Gastroesophageal sphincter (tissue), 3 donors: ENCODE measurements at regions not wholly inside any gene's neighbourhood (a gene's known extent, or its start where the extent isn't known, plus 50 kb on each side); places are given as distances from the start of the nearest gene placed in this dataset.

Experiments used
- EP300 ChIP-seq: sonication (generic); formaldehyde crosslinking; IDR thresholded peaks from one replicate; pipeline ENCODE4 v1.6.1; 2017; ENCODE audit warnings: antibody characterized with exemption, mild to moderate bottlenecking
- POLR2A ChIP-seq, 2 donors: fragments of 450-650 bp; IDR thresholded peaks; one replicate each; pipeline ENCODE4 v1.6.1; 2017; ENCODE audit warnings: antibody characterized with exemption in 2 of 2, mild to moderate bottlenecking in 2 of 2, moderate library complexity in 1 of 2
- POLR2AphosphoS5 ChIP-seq: sonication (generic); formaldehyde crosslinking; IDR thresholded peaks from one replicate; pipeline ENCODE4 v1.6.1; 2017; ENCODE audit warnings: antibody characterized with exemption
- TF ChIP-seq, protein P1 (sequence below), 4 experiments: fragments of 200-600 bp in 2 of 4; fragments of 450-650 bp in 2 of 4; sonication (generic) in 1 of 4; IDR thresholded peaks; one replicate each; pipeline ENCODE4 v1.5.1; 2017 to 2019; ENCODE audit warnings: antibody characterized with exemption in 4 of 4, mild to moderate bottlenecking in 2 of 4, moderate library complexity in 2 of 4

DNA sequence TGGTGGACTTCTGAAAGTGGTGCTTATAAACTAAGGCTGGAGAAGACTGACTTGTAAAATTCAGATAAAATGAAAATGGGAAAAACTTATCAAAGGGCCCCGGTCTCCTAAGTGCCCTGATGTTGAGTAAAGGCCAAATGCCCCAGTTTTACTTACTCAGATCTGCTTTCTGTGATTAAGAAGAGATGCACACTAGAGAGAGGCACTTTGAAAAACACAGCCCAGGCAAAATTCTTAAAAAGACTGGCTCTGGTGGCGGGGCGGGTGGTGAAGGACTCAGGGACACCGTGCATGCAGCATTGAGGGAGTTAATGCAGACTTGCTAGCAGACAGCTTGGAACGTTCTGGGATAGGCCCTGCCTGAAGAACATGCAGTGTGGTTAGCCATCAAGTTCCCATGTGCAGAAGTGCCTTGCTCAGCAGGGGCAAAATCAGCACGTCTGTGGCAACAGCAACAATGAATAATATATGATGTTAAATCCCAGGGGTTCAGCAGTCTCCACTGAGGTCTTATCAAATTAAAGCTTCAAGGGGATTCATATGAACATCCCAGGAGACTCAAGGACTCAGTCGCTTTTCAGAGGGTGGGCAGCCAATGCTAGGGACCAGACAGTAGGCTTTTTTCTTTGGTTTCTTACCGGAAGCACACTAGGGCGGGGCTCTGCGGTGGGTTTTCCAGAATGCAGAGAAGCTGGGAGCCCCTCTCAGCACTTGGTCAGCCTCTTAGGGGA lies 105.0 kb downstream of the DAD1 start:
- TF ChIP-seq POLR2A (IDR thresholded peaks at IDR 0.05) (no peak), EP300 (no peak), POLR2AphosphoS5 (no peak)
- TF ChIP-seq, protein P1, sequence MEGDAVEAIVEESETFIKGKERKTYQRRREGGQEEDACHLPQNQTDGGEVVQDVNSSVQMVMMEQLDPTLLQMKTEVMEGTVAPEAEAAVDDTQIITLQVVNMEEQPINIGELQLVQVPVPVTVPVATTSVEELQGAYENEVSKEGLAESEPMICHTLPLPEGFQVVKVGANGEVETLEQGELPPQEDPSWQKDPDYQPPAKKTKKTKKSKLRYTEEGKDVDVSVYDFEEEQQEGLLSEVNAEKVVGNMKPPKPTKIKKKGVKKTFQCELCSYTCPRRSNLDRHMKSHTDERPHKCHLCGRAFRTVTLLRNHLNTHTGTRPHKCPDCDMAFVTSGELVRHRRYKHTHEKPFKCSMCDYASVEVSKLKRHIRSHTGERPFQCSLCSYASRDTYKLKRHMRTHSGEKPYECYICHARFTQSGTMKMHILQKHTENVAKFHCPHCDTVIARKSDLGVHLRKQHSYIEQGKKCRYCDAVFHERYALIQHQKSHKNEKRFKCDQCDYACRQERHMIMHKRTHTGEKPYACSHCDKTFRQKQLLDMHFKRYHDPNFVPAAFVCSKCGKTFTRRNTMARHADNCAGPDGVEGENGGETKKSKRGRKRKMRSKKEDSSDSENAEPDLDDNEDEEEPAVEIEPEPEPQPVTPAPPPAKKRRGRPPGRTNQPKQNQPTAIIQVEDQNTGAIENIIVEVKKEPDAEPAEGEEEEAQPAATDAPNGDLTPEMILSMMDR (IDR thresholded peaks at IDR 0.05) = no peak
